ENCODE measurements at regions not wholly inside any gene's neighbourhood (a gene's known extent, or its start where the extent isn't known, plus 50 kb on each side); places are given as distances from the start of the nearest gene placed in this dataset.

GRCh38 chr18:54031243-54031642 is 193.2 kb downstream of the MBD2 start:
- ATAC-seq (replicated peaks in 1 of 4) (no peak), DNase-seq (no peak)
- H3K4me1 Mint-ChIP-seq: no peaks in the 10 kb centered on the region
- peaks cover 0 to 3% of the 10 kb centered on the region in 2 donors for H3K27me3 Mint-ChIP-seq
- H3K36me3 ChIP-seq (ENCODE audit: control insufficient read depth in 2 of 2, extremely low read depth in 1 of 2, insufficient read depth in 1 of 2, low read length in 1 of 2): no peaks in the 10 kb centered on the region
- CTCF ChIA-PET: interaction anchor here in 1 of 2 donors (0.6 kb wide), 1 partner anchor 104 kb away, joined by 4 read pairs; no protein-coding TSS in a partner anchor
- no peaks in the 10 kb centered on the region for H3K9me3 ChIP-seq
- no peaks in the 10 kb centered on the region for H3K4me1 ChIP-seq (ENCODE audit: control insufficient read depth in 1 of 2, extremely low read depth in 1 of 2, insufficient read depth in 2 of 2, low read length in 2 of 2)
- no peak overlapping the region for H3K4me3 Mint-ChIP-seq
- no peak overlapping the region for H3K27ac ChIP-seq (ENCODE audit: low read length)
- H3K4me3 ChIP-seq (ENCODE audit: control insufficient read depth in 1 of 2, extremely low read depth in 1 of 2, low read length in 1 of 2): no peak overlapping the region
- POLR2A ChIA-PET: no interaction called here
- H3K27ac Mint-ChIP-seq: no peak overlapping the region
- H3K9me3 Mint-ChIP-seq: no peaks in the 10 kb centered on the region
- H3K27me3 ChIP-seq (replicated peaks in 1 of 2; ENCODE audit: control insufficient read depth in 2 of 2, extremely low read depth in 1 of 2, insufficient read depth in 2 of 2, low read length in 1 of 2): no peaks in the 10 kb centered on the region
- H3K36me3 Mint-ChIP-seq: no peaks in the 10 kb centered on the region

GRCh38 chr18:54030434-54030833 is 194.0 kb downstream of the MBD2 start:
- H3K4me1 ChIP-seq (ENCODE audit: control insufficient read depth in 1 of 2, extremely low read depth in 1 of 2, insufficient read depth in 2 of 2, low read length in 2 of 2): no peaks in the 10 kb centered on the region
- no peaks in the 10 kb centered on the region for H3K27me3 ChIP-seq (replicated peaks in 1 of 2; ENCODE audit: control insufficient read depth in 2 of 2, extremely low read depth in 1 of 2, insufficient read depth in 2 of 2, low read length in 1 of 2)
- no peak overlapping the region for H3K4me3 ChIP-seq (ENCODE audit: control insufficient read depth in 1 of 2, extremely low read depth in 1 of 2, low read length in 1 of 2)
- POLR2A ChIA-PET: no interaction called here
- ATAC-seq (replicated peaks in 1 of 4) (no peak), DNase-seq (no peak)
- CTCF ChIA-PET: interaction anchor here in 1 of 2 donors (0.6 kb wide), 1 partner anchor 103 kb away, joined by 4 read pairs; no protein-coding TSS in a partner anchor
- Mint-ChIP-seq H3K27me3 (peaks cover 0 to 3% of the 10 kb centered on the region in 2 donors), H3K36me3 (no peaks in the 10 kb centered on the region), H3K4me3 (no peak overlapping the region), H3K27ac (no peak overlapping the region), H3K9me3 (peaks cover 0 to 3% (median 0%) of the 10 kb centered on the region in 3 donors), H3K4me1 (no peaks in the 10 kb centered on the region)
- no peaks in the 10 kb centered on the region for H3K36me3 ChIP-seq (ENCODE audit: control insufficient read depth in 2 of 2, extremely low read depth in 1 of 2, insufficient read depth in 1 of 2, low read length in 1 of 2)
- 100% methylated on average over 1 of the region's 2 CpGs for WGBS (ENCODE audit: insufficient coverage)
- H3K9me3 ChIP-seq: no peaks in the 10 kb centered on the region
- no peak overlapping the region for H3K27ac ChIP-seq (ENCODE audit: low read length)

- DNase-seq: no peak
- Histone ChIP-seq H3K36me3 (ENCODE audit: control insufficient read depth in 2 of 2, extremely low read depth in 1 of 2, insufficient read depth in 1 of 2, low read length in 1 of 2) (no peaks in the 10 kb centered on the region), H3K27ac (ENCODE audit: low read length) (no peak overlapping the region), H3K9me3 (no peaks in the 10 kb centered on the region), H3K27me3 (replicated peaks in 1 of 2; ENCODE audit: control insufficient read depth in 2 of 2, extremely low read depth in 1 of 2, insufficient read depth in 2 of 2, low read length in 1 of 2) (no peaks in the 10 kb centered on the region), H3K4me1 (ENCODE audit: control insufficient read depth in 1 of 2, extremely low read depth in 1 of 2, insufficient read depth in 2 of 2, low read length in 2 of 2) (no peaks in the 10 kb centered on the region), H3K4me3 (ENCODE audit: control insufficient read depth in 1 of 2, extremely low read depth in 1 of 2, low read length in 1 of 2) (no peak overlapping the region)
- H3K4me3 Mint-ChIP-seq: no peak overlapping the region
- WGBS (ENCODE audit: insufficient coverage): no CpG with 5 or more reads among the region's 4 CpGs
- no peaks in the 10 kb centered on the region for H3K36me3 Mint-ChIP-seq
- ChIA-PET CTCF (no interaction called here), POLR2A (no interaction called here)
- H3K4me1 Mint-ChIP-seq: no peaks in the 10 kb centered on the region
- peaks cover 0 to 3% (median 0%) of the 10 kb centered on the region in 3 donors for H3K9me3 Mint-ChIP-seq
- peaks cover 0 to 7% of the 10 kb centered on the region in 2 donors for H3K27me3 Mint-ChIP-seq
- ATAC-seq (replicated peaks in 1 of 4): peak in 1 of 4 experiments; percentile 37
- no peak overlapping the region for H3K27ac Mint-ChIP-seq
These were observed 201.0 kb downstream of the MBD2 start for GRCh38 chr18:54023471-54023870.

GRCh38 chr18:54020966-54021365 is 203.5 kb downstream of the MBD2 start:
- no peak for ATAC-seq (replicated peaks in 1 of 4)
- no peaks in the 10 kb centered on the region for H3K9me3 ChIP-seq
- Mint-ChIP-seq H3K27ac (no peak overlapping the region), H3K36me3 (no peaks in the 10 kb centered on the region), H3K4me1 (no peaks in the 10 kb centered on the region), H3K27me3 (peaks cover 0 to 11% of the 10 kb centered on the region in 2 donors), H3K4me3 (no peak overlapping the region), H3K9me3 (peaks cover 0 to 7% (median 0%) of the 10 kb centered on the region in 3 donors)
- no peaks in the 10 kb centered on the region for H3K4me1 ChIP-seq (ENCODE audit: control insufficient read depth in 1 of 2, extremely low read depth in 1 of 2, insufficient read depth in 2 of 2, low read length in 2 of 2)
- CTCF ChIA-PET: no interaction called here
- no peak overlapping the region for H3K27ac ChIP-seq (ENCODE audit: low read length)
- no peak for DNase-seq
- POLR2A ChIA-PET: no interaction called here
- no peaks in the 10 kb centered on the region for H3K27me3 ChIP-seq (replicated peaks in 1 of 2; ENCODE audit: control insufficient read depth in 2 of 2, extremely low read depth in 1 of 2, insufficient read depth in 2 of 2, low read length in 1 of 2)
- H3K36me3 ChIP-seq (ENCODE audit: control insufficient read depth in 2 of 2, extremely low read depth in 1 of 2, insufficient read depth in 1 of 2, low read length in 1 of 2): no peaks in the 10 kb centered on the region
- no peak overlapping the region for H3K4me3 ChIP-seq (ENCODE audit: control insufficient read depth in 1 of 2, extremely low read depth in 1 of 2, low read length in 1 of 2)

- no peaks in the 10 kb centered on the region for H3K9me3 ChIP-seq
- H3K27me3 ChIP-seq (replicated peaks in 1 of 2; ENCODE audit: control insufficient read depth in 2 of 2, extremely low read depth in 1 of 2, insufficient read depth in 2 of 2, low read length in 1 of 2): no peaks in the 10 kb centered on the region
- Mint-ChIP-seq H3K4me3 (no peak overlapping the region), H3K27me3 (peaks cover 0 to 11% of the 10 kb centered on the region in 2 donors), H3K27ac (no peak overlapping the region), H3K9me3 (peaks cover 0 to 4% (median 0%) of the 10 kb centered on the region in 3 donors), H3K36me3 (no peaks in the 10 kb centered on the region), H3K4me1 (no peaks in the 10 kb centered on the region)
- DNase-seq: no peak
- ChIA-PET CTCF (no interaction called here), POLR2A (no interaction called here)
- H3K4me3 ChIP-seq (ENCODE audit: control insufficient read depth in 1 of 2, extremely low read depth in 1 of 2, low read length in 1 of 2): no peak overlapping the region
- H3K27ac ChIP-seq (ENCODE audit: low read length): no peak overlapping the region
- no peaks in the 10 kb centered on the region for H3K4me1 ChIP-seq (ENCODE audit: control insufficient read depth in 1 of 2, extremely low read depth in 1 of 2, insufficient read depth in 2 of 2, low read length in 2 of 2)
- WGBS (ENCODE audit: insufficient coverage): no CpG with 5 or more reads among the region's 6 CpGs
- no peaks in the 10 kb centered on the region for H3K36me3 ChIP-seq (ENCODE audit: control insufficient read depth in 2 of 2, extremely low read depth in 1 of 2, insufficient read depth in 1 of 2, low read length in 1 of 2)
- ATAC-seq (replicated peaks in 1 of 4): no peak
These were observed 204.2 kb downstream of the MBD2 start for GRCh38 chr18:54020156-54020745.

GRCh38 chr18:54019641-54020040 is 204.8 kb downstream of the MBD2 start:
- peaks cover 0 to 11% of the 10 kb centered on the region in 2 donors for H3K27me3 Mint-ChIP-seq
- H3K36me3 Mint-ChIP-seq: no peaks in the 10 kb centered on the region
- no peak overlapping the region for H3K27ac ChIP-seq (ENCODE audit: low read length)
- no peaks in the 10 kb centered on the region for H3K36me3 ChIP-seq (ENCODE audit: control insufficient read depth in 2 of 2, extremely low read depth in 1 of 2, insufficient read depth in 1 of 2, low read length in 1 of 2)
- H3K9me3 Mint-ChIP-seq: peaks cover 0 to 4% (median 0%) of the 10 kb centered on the region in 3 donors
- ATAC-seq (replicated peaks in 1 of 4) (no peak), DNase-seq (no peak)
- H3K4me1 ChIP-seq (ENCODE audit: control insufficient read depth in 1 of 2, extremely low read depth in 1 of 2, insufficient read depth in 2 of 2, low read length in 2 of 2): no peaks in the 10 kb centered on the region
- H3K4me3 ChIP-seq (ENCODE audit: control insufficient read depth in 1 of 2, extremely low read depth in 1 of 2, low read length in 1 of 2): no peak overlapping the region
- ChIA-PET CTCF (no interaction called here), POLR2A (no interaction called here)
- no peak overlapping the region for H3K4me3 Mint-ChIP-seq
- whole genome bisulfite sequencing (ENCODE audit: insufficient coverage): 95% methylated on average over 2 of the region's 3 CpGs
- H3K27ac Mint-ChIP-seq: no peak overlapping the region
- no peaks in the 10 kb centered on the region for H3K4me1 Mint-ChIP-seq
- no peaks in the 10 kb centered on the region for H3K27me3 ChIP-seq (replicated peaks in 1 of 2; ENCODE audit: control insufficient read depth in 2 of 2, extremely low read depth in 1 of 2, insufficient read depth in 2 of 2, low read length in 1 of 2)
- no peaks in the 10 kb centered on the region for H3K9me3 ChIP-seq

- Histone ChIP-seq H3K27me3 (replicated peaks in 1 of 2; ENCODE audit: control insufficient read depth in 2 of 2, extremely low read depth in 1 of 2, insufficient read depth in 2 of 2, low read length in 1 of 2) (no peaks in the 10 kb centered on the region), H3K4me1 (ENCODE audit: control insufficient read depth in 1 of 2, extremely low read depth in 1 of 2, insufficient read depth in 2 of 2, low read length in 2 of 2) (no peaks in the 10 kb centered on the region), H3K36me3 (ENCODE audit: control insufficient read depth in 2 of 2, extremely low read depth in 1 of 2, insufficient read depth in 1 of 2, low read length in 1 of 2) (no peaks in the 10 kb centered on the region), H3K27ac (ENCODE audit: low read length) (no peak overlapping the region), H3K9me3 (no peaks in the 10 kb centered on the region), H3K4me3 (ENCODE audit: control insufficient read depth in 1 of 2, extremely low read depth in 1 of 2, low read length in 1 of 2) (no peak overlapping the region)
- ChIA-PET CTCF (no interaction called here), POLR2A (no interaction called here)
- 100% methylated on average over 2 of the region's 5 CpGs for WGBS (ENCODE audit: insufficient coverage)
- DNase-seq (no peak), ATAC-seq (replicated peaks in 1 of 4) (no peak)
- H3K9me3 Mint-ChIP-seq: peaks cover 0 to 7% (median 0%) of the 10 kb centered on the region in 3 donors
- peaks cover 0 to 4% of the 10 kb centered on the region in 2 donors for H3K27me3 Mint-ChIP-seq
- H3K4me1 Mint-ChIP-seq: no peaks in the 10 kb centered on the region
- H3K4me3 Mint-ChIP-seq: no peak overlapping the region
- no peaks in the 10 kb centered on the region for H3K36me3 Mint-ChIP-seq
- no peak overlapping the region for H3K27ac Mint-ChIP-seq
These were observed 211.0 kb downstream of the MBD2 start for GRCh38 chr18:54013452-54013851.

All from T-cell (primary cell).